PFSK-1 (cell line): ENCODE measurements at regions not wholly inside any gene's neighbourhood (a gene's known extent, or its start where the extent isn't known, plus 50 kb on each side); places are given as distances from the start of the nearest gene placed in this dataset.

Source experiments
- FOXP2 ChIP-seq: optimal IDR thresholded peaks from 2 replicates; pipeline ENCODE3; 2011; ENCODE audit warnings: borderline replicate concordance, control low read depth, inconsistent platforms; ENCODE audit not compliant: insufficient read depth; ENCODE audit errors: extremely low read length, extremely low read depth
- POLR2AphosphoS5 ChIP-seq: IDR thresholded peaks from 2 replicates; pipeline ENCODE4 v1.6.1; 2012; ENCODE audit warnings: low read depth, mild to moderate bottlenecking, control low read depth, low read length, moderate library complexity
- SIN3A ChIP-seq: IDR thresholded peaks from 2 replicates; pipeline ENCODE4 v1.6.1; 2012; ENCODE audit warnings: mild to moderate bottlenecking, low read length, moderate library complexity, borderline replicate concordance; ENCODE audit not compliant: insufficient read depth
- TAF1 ChIP-seq: IDR thresholded peaks from 2 replicates; pipeline ENCODE4 v1.6.1; 2012; ENCODE audit warnings: low read length, control low read depth, borderline replicate concordance; ENCODE audit not compliant: insufficient read depth
- TF ChIP-seq, protein P1 (sequence below), 2 experiments: IDR thresholded peaks; 2 replicates each; pipeline versions ENCODE4 v1.6.1 to v1.8.0; 2011 to 2012; ENCODE audit warnings: low read depth in 2 of 2, low read length in 2 of 2, control low read depth in 1 of 2, inconsistent platforms in 1 of 2, mild to moderate bottlenecking in 1 of 2, moderate library complexity in 1 of 2; ENCODE audit not compliant: insufficient read depth in 1 of 2

DNA sequence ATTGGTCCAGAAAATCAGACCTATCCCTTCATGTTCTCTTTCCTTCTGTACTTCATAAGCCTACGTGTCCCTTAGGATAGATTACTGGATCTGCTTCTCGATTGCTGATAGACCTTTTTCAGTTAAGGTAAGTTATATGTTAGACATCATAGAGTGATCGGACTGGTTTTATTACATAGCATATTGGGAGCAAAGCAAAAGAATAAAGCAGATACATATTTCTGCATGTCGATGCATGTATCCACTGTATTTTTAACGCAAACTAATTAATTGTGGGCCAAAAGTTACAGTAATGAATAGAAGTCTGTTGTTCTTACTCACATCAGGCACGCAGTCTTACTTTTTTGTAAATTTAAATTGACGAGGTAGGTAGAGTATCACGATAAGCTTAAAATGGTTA, 106.4 kb downstream of the SLIT2 start:
- no peak for TF ChIP-seq FOXP2
- no peak for TF ChIP-seq TAF1
- TF ChIP-seq SIN3A = no peak
- TF ChIP-seq, protein P1, sequence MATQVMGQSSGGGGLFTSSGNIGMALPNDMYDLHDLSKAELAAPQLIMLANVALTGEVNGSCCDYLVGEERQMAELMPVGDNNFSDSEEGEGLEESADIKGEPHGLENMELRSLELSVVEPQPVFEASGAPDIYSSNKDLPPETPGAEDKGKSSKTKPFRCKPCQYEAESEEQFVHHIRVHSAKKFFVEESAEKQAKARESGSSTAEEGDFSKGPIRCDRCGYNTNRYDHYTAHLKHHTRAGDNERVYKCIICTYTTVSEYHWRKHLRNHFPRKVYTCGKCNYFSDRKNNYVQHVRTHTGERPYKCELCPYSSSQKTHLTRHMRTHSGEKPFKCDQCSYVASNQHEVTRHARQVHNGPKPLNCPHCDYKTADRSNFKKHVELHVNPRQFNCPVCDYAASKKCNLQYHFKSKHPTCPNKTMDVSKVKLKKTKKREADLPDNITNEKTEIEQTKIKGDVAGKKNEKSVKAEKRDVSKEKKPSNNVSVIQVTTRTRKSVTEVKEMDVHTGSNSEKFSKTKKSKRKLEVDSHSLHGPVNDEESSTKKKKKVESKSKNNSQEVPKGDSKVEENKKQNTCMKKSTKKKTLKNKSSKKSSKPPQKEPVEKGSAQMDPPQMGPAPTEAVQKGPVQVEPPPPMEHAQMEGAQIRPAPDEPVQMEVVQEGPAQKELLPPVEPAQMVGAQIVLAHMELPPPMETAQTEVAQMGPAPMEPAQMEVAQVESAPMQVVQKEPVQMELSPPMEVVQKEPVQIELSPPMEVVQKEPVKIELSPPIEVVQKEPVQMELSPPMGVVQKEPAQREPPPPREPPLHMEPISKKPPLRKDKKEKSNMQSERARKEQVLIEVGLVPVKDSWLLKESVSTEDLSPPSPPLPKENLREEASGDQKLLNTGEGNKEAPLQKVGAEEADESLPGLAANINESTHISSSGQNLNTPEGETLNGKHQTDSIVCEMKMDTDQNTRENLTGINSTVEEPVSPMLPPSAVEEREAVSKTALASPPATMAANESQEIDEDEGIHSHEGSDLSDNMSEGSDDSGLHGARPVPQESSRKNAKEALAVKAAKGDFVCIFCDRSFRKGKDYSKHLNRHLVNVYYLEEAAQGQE (IDR thresholded peaks at IDR 0.05; ENCODE audit: insufficient read depth in 1 of 2, low read depth in 2 of 2, low read length in 2 of 2) = no peak
- TF ChIP-seq POLR2AphosphoS5 = no peak
